ENCODE measurements at regions not wholly inside any gene's neighbourhood (a gene's known extent, or its start where the extent isn't known, plus 50 kb on each side); places are given as distances from the start of the nearest gene placed in this dataset.

GRCh38 chr3:834679-835078 is 258.1 kb upstream of the CNTN6 start:
- H3K9me3 Mint-ChIP-seq, result peaks cover 20 to 30% of the 10 kb centered on the region in 2 donors
- intact Hi-C loops (cut with micrococcal nuclease), result no loop called here
- no peak for DNase-seq

GRCh38 chr3:835096-835495 is 257.7 kb upstream of the CNTN6 start:
- ATAC-seq, result no peak
- peaks cover 20 to 30% of the 10 kb centered on the region in 2 donors for H3K9me3 Mint-ChIP-seq
- intact Hi-C loops (cut with micrococcal nuclease), result no loop called here
- H3K27me3 ChIP-seq (ENCODE audit: control insufficient read depth, insufficient read depth, low read length), result no peaks in the 10 kb centered on the region
- no peak overlapping the region for H3K4me3 ChIP-seq (ENCODE audit: low read length)
- H3K27ac Mint-ChIP-seq, result no peak overlapping the region
- TF ChIP-seq CTCF (IDR thresholded peaks at IDR 0.05), result no peak
- H3K4me3 Mint-ChIP-seq, result no peak overlapping the region
- no peak for DNase-seq
- H3K4me1 Mint-ChIP-seq, result no peaks in the 10 kb centered on the region
- no peaks in the 10 kb centered on the region for H3K36me3 ChIP-seq (ENCODE audit: control insufficient read depth, insufficient read depth, low read length)
- no peaks in the 10 kb centered on the region for H3K9me3 ChIP-seq (ENCODE audit: control insufficient read depth, insufficient read depth, low read length)
- H3K36me3 Mint-ChIP-seq, result peaks cover 8% of the 10 kb centered on the region
- no peaks in the 10 kb centered on the region for H3K4me1 ChIP-seq (ENCODE audit: control insufficient read depth, insufficient read depth, low read length)
- H3K27ac ChIP-seq (ENCODE audit: low read length), result no peak overlapping the region
- WGBS (ENCODE audit: insufficient coverage), result 90% methylated on average over 3 of the region's 4 CpGs
- H3K27me3 Mint-ChIP-seq (ENCODE audit: low read depth in 2 of 2), result no peaks in the 10 kb centered on the region

More at GRCh38 chr3:834679-835078, 258.1 kb upstream of the CNTN6 start:
- Histone ChIP-seq H3K4me1 (ENCODE audit: control insufficient read depth, insufficient read depth, low read length) (no peaks in the 10 kb centered on the region), H3K36me3 (ENCODE audit: control insufficient read depth, insufficient read depth, low read length) (no peaks in the 10 kb centered on the region), H3K27me3 (ENCODE audit: control insufficient read depth, insufficient read depth, low read length) (no peaks in the 10 kb centered on the region), H3K4me3 (ENCODE audit: low read length) (no peak overlapping the region), H3K9me3 (ENCODE audit: control insufficient read depth, insufficient read depth, low read length) (no peaks in the 10 kb centered on the region), H3K27ac (ENCODE audit: low read length) (no peak overlapping the region)
- H3K27ac Mint-ChIP-seq, result no peak overlapping the region
- no peaks in the 10 kb centered on the region for H3K27me3 Mint-ChIP-seq (ENCODE audit: low read depth in 2 of 2)
- no peak overlapping the region for H3K4me3 Mint-ChIP-seq
- no peak for ATAC-seq
- H3K4me1 Mint-ChIP-seq, result no peaks in the 10 kb centered on the region
- no peak for TF ChIP-seq CTCF (IDR thresholded peaks at IDR 0.05)
- H3K36me3 Mint-ChIP-seq, result peaks cover 8% of the 10 kb centered on the region
- WGBS (ENCODE audit: insufficient coverage), result no CpG with 5 or more reads among the region's 1 CpG

GRCh38 chr3:839981-840380 is 252.8 kb upstream of the CNTN6 start:
- H3K36me3 ChIP-seq (ENCODE audit: control insufficient read depth, insufficient read depth, low read length), result no peaks in the 10 kb centered on the region
- no peaks in the 10 kb centered on the region for H3K9me3 ChIP-seq (ENCODE audit: control insufficient read depth, insufficient read depth, low read length)
- Mint-ChIP-seq H3K27me3 (ENCODE audit: low read depth in 2 of 2) (no peaks in the 10 kb centered on the region), H3K36me3 (no peaks in the 10 kb centered on the region), H3K27ac (no peak overlapping the region), H3K9me3 (peaks cover 10 to 15% of the 10 kb centered on the region in 2 donors), H3K4me1 (no peaks in the 10 kb centered on the region), H3K4me3 (no peak overlapping the region)
- H3K4me3 ChIP-seq (ENCODE audit: low read length), result no peak overlapping the region
- intact Hi-C loops (cut with micrococcal nuclease), result no loop called here
- DNase-seq (no peak), ATAC-seq (no peak)
- no peak overlapping the region for H3K27ac ChIP-seq (ENCODE audit: low read length)
- no peaks in the 10 kb centered on the region for H3K27me3 ChIP-seq (ENCODE audit: control insufficient read depth, insufficient read depth, low read length)
- no peak for TF ChIP-seq CTCF (IDR thresholded peaks at IDR 0.05)
- WGBS (ENCODE audit: insufficient coverage), result 100% methylated on average over 1 of the region's 1 CpG
- H3K4me1 ChIP-seq (ENCODE audit: control insufficient read depth, insufficient read depth, low read length), result no peaks in the 10 kb centered on the region

- H3K36me3 ChIP-seq (ENCODE audit: control insufficient read depth, insufficient read depth, low read length), result no peaks in the 10 kb centered on the region
Observed at GRCh38 chr3:851098-851790, 241.6 kb upstream of the CNTN6 start.

More at GRCh38 chr3:851098-851790, 241.6 kb upstream of the CNTN6 start:
- Histone ChIP-seq H3K9me3 (ENCODE audit: control insufficient read depth, insufficient read depth, low read length) (peaks cover 23% of the 10 kb centered on the region), H3K4me1 (ENCODE audit: control insufficient read depth, insufficient read depth, low read length) (no peaks in the 10 kb centered on the region), H3K27me3 (ENCODE audit: control insufficient read depth, insufficient read depth, low read length) (no peaks in the 10 kb centered on the region), H3K4me3 (ENCODE audit: low read length) (no peak overlapping the region), H3K27ac (ENCODE audit: low read length) (no peak overlapping the region)
- H3K27me3 Mint-ChIP-seq (ENCODE audit: low read depth in 2 of 2), result no peaks in the 10 kb centered on the region
- H3K4me1 Mint-ChIP-seq, result no peaks in the 10 kb centered on the region
- H3K9me3 Mint-ChIP-seq, result peaks cover 15 to 31% of the 10 kb centered on the region in 2 donors
- no peak overlapping the region for H3K4me3 Mint-ChIP-seq
- WGBS (ENCODE audit: insufficient coverage), result 88% methylated on average over 4 of the region's 5 CpGs
- H3K27ac Mint-ChIP-seq, result no peak overlapping the region
- no peak for ATAC-seq
- H3K36me3 Mint-ChIP-seq, result no peaks in the 10 kb centered on the region
- intact Hi-C loops (cut with micrococcal nuclease), result no loop called here
- no peak for DNase-seq
- no peak for TF ChIP-seq CTCF (IDR thresholded peaks at IDR 0.05)

All from natural killer cell (primary cell).